HG03432 (cell line): ENCODE measurements at regions not wholly inside any gene's neighbourhood (a gene's known extent, or its start where the extent isn't known, plus 50 kb on each side); places are given as distances from the start of the nearest gene placed in this dataset.
"Not testable (repeated sequence)": the region's sequence is repeated elsewhere in the genome, so short reads cannot be mapped to it uniquely, and the experiment has no call there.

Source experiments
- ATAC-seq: cut with Tn5 transposase; IDR thresholded peaks from one replicate; pipeline ENCODE4 v1.9.1; 2021; ENCODE audit warnings: mild to moderate bottlenecking, moderate library complexity; ENCODE audit not compliant: unreplicated experiment

DNA sequence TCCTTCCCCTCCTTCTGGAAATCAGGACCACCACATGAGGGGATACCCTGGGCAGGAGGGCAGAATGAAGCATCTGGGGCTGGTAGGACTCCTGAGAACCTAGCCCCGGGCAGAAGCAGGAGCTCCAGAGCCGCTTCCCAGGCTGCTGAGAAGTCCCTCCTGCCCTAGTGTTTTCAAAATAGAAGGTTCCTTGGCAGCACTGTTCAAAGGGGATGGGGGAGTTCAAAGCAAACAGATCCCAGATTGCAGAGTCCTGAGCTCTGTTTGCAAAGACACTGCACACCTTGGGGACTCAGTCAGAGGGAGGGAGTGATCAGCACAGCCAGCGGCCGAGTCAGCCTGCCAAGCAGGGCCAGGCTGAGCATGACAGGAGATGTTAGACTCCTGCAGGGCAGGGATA, 177.8 kb downstream of the PTPRU start:
- no peak for ATAC-seq

DNA sequence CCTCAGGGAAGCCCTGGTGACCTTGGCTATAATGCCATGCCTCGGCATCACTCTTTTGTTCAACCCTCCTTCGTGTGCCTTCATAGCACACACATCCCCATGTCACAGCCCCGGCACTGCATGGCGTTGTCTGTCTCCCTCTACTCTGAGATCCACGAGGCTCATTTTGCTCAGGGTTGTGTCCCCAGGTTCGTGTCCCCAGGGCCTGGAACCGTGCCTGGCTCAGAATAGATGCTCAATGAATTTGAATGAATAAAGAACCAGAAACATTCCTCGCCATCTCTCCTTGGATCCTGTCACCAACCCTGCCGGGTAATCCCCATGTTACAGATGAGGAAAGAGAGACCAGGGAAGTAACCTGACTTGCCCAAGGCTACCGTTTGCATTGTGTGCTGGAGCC, 177.3 kb downstream of the PTPRU start:
- no peak for ATAC-seq

DNA sequence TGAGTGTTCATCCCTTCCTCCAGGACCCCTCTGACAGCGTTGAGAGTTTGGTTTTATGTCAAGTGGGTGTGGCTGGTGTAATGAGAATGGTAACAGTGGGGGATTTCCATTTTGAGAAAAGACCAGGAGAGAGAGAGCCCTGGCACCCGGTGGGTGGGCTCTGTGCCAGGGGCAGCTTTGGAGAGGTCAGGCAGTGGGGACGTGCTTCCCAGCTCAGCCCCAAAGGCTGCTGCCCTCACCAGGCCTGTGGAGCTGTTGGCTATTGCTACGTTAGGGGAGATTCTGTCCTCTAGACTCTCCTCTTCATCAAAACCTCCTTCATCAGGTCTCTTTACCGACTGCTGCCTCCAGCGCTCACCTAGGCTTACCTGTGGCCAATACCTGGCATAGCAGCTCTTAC, 176.3 kb downstream of the PTPRU start:
- ATAC-seq = no peak

DNA sequence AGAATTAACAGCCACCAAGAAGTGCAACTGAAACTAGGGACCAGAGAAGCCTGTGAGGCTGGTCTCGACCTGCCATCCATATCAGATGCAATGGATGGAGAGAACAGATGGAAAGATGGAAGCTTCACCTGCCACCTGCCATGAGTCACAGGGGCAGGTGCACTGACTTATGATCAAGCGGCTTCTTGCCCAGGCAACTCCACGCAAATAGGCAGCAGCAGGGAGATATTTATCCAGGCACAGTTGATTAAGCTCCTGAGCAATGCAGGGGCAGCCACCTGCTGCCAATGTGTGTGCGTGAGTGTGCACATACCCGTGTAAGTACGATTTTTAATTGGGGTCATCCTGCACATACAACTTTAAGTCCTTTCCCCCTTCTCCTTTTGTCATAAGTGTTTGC, 174.2 kb downstream of the PTPRU start:
- ATAC-seq = no peak

DNA sequence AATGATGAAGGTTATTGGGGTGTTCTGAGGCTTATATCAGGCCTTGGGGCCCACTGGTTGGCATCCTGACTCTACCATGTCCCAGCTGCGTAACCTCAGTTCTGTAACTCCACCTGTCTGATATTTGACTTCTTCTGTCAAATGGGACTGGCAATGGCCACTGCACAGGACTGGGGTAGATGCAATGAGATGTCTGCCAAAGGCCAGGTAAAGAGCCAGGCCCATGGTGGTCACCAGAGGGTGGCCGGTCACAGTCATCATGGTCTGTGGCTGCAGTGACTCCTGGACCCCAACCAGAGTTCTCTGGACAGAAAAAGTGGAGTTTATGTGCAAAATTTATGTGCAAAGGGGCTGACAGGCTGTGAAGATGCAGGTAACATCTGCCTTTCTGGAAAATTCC, 173.3 kb downstream of the PTPRU start:
- no peak for ATAC-seq

DNA sequence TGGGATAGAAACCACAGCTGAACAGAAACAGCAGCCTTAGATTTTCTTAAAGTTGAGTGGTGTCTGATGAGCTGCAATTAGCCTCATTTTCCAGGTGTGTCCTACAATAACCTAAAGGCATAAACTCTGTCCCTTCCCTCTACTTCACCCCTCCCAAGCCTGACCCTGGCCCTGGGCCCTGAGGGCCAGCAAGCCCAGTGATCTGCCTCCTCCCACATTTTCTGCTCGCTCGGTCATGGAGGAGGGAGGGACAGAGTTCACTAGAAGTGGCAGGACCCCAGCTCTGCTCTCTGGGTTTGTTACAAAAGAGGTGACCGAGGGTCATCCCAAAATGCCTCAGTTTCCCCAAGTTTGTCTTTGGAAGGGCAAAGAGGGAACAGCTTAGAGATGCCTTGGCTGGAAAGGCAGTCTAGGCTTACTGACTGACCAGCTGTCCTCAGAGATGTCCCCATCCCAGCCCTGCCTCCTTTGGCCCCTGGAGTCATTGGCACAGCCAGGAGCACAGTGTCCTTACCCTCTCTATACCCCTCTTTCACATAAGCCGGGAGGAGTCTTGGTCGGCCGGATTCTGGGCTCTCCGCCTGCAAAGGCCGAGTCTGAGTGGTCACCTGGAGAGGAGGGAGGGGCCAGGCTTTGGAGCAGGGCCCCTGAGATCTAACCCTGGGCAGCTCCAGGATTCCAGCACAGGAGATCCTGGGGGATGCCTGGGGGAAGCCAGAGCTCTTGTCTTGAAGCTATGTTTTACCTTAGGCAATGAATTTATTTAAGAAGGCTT, 172.7 kb downstream of the PTPRU start:
- no peak for ATAC-seq

DNA sequence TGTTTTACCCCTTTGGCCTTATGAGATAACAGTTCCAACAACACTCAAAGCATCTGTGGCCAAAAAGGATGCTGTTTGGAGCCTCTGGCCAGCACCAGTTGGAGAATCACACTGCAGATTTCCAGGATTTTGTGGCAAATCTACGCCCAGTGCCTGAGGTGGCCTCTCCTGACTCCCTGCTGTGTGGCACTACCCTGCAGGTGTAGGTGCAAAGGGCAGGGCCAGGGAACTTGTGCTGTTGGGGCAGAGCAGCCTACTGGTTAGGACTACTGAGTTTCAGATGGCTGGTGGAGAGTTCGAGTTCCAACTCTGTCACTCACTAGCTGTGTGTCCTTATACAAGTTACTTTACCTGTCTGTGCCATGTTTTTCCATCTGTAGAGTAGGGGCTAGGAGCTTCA, 170.5 kb downstream of the PTPRU start:
- ATAC-seq = no peak

DNA sequence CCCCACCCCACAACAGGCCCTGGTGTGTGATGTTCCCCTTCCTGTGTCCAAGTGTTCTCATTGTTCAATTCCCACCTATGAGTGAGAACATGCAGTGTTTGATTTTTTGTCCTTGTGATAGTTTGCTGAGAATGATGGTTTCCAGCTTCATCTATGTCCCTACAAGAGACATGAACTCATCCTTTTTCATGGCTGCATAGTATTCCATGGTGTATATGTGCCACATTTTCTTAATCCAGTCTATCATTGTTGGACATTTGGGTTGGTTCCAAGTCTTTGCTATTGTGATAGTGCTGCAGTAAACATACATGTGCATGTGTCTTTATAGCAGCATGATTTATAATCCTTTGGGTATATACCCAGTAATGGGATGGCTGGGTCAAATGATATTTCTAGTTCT, 163.9 kb downstream of the PTPRU start:
- ATAC-seq = not testable (repeated sequence)

DNA sequence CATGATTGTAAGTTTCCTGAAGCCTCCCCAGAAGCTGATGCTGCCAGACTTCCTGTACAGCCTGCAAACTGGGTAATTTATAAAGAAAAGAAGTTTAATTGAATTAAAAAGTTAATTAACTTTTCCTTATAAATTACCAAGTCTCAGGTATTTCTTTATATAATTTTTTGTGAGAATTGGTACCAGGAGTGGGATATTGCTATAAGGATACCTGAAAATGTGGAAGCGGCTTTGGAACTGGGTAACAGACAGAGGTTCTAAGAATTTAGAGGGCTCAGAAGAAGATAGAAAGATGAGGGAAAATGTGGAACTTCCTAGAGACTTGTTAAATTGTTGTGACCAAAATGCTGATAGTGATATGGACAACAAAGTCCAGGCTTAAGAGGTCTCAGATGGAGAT, 163.1 kb downstream of the PTPRU start:
- no peak for ATAC-seq

DNA sequence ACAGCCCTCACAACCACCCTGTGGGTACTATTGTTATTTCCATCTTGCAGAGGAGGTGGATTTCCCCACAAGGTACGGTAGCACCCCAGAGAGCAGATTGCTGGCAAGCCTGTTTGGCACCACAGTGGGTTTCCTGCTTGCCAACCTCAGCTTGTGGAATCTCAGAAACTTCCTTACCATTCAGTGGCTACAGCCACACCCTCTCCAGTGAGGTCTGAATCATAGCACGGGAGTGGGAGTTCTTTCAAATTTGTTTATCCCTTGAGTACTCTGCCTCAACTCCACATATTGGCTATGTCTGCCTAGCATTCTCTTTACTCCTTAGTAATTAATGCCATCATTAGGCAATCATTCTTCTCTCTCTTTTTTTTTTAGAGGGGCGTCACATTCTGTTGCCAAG, 162.1 kb downstream of the PTPRU start:
- no peak for ATAC-seq

DNA sequence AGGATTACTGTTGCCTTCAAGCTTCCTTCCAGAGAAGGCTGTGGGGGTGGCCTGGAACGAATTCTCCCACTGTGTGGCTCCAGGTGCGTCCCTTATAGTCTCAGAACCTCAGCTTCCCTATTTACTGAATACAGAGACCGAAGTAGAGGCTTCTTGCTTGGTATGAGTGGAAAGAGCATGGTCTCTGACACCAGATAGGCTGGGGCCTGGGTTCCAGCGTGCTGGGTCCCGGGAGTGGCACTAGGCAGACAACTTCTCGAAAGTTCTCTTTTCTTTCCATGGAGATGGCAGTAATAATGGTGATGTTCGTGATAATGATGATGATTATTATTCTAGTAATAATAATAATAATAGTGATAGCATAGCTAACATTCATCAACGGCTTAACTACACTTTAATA, 161.7 kb downstream of the PTPRU start:
- ATAC-seq = no peak

DNA sequence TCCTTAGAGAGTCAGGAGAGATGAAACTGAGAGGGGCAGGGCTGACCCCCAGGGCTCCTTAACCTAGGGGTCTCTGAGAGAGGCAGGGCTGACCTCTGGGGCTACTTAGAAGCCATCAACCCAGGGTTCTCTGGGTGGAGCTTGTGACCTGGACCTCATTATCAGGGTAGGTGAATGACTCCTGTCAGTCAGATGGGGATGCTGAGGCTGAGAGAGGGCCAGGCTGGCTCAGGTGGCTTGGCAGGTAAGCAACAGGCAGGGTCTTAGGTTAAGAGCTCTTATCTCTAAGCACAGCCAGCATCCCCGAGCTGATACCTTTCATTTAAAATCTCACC, 160.9 kb downstream of the PTPRU start:
- no peak for ATAC-seq

DNA sequence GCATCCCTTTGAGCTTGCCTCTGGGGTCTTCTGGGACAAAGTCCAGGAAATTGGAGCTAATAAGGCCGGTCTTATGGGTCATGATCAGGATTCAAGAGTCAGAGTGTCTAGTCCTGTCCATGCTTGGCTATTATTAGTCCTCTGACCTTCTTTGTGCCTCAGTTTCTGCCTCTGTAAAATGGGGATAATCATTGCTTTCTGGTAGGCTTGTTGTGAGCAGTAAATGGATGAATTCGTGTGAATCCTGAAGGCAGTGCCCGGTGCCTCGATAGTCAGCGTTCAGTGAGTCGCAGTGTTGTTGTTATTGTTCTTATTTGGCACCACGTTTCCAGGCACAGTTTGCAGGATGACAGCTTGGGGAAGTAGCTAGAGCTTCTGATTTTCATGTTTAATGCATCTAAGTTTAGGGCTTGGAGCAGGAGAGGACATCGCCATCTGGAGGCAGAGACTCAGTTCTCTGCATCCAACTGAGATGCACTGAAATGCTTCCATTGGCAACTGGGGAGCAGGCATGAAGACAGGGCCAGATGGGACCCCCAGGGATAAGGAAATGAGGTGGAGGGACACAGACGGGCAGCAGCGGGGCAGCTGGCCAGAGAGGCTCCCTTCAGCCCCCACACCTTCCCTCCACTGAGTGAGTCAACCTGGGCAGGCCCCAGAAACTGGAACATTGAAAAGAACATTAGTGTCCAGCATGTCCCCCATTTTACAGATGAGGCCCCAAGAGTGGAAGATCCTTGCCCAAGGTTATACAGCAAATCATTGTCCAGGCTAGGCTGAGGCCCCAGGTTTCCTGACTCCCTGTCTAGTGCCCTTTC, 160.3 kb downstream of the PTPRU start:
- ATAC-seq = no peak

DNA sequence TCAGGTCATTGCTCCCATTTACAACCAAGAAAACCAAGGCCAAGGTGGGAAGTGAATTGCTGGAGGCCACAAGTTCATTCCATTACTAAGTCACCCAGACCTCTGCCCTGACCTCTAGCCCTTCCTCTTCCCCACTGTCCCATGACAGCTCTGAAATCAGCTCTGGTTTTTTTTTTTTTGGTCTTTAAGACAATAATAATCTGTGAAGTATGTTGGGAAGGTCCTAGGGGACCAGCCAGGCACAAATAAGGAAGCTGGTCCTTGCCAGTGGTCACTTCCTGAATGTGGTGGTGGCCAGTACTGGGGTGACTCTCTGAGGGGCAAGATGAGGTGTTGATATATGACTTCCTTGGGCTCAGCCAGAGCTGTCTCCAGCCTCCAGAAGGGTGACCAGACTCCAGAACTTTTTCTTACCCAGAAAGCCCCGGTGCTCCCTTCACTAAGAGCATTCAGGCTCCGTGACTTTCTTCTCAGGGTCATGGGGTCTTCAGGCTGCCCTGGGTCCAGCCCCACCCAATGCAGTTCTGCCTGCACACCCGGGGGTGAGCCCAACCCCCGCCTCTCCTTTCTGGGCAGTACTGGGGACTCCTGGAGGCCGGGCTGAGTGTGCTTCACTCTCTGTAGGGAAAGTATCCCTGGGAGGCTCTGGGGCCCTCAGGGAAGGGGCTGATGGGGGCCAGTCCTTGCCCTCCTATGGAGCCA, 159.6 kb downstream of the PTPRU start:
- ATAC-seq = no peak

DNA sequence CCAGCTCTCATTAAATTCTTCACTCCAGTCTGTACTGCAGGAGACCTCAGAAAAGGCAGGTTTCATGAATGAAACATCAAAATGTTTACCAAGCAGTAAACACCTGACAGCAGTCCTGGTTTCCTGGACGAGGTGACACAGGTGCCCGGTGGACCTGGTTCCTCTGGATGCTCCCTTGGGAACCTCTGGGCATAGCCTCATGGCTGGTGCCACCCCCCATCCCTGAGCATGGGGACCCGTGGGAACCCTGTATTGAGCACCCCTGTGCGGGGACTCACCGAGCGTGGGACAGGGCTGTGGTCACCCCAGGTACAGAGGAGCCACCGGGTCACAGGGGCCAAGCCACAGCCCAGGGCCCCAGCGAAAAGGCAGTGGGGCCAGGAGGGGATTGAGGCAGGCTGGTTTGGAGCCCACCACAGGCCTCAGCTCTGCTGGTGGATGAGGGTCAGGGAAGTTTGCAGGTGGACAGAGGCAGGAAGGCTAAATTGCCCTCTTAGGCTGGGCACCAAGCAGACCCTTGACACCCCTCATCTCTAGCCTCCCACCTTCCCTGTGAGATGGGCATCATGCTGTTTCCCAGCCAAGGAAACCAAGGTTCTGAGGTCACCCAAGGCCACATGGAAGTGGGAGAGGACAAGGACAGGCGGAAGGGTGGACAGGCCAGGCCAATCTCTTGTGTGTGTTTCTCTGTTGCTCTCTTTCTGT, 158.4 kb downstream of the PTPRU start:
- ATAC-seq = no peak

DNA sequence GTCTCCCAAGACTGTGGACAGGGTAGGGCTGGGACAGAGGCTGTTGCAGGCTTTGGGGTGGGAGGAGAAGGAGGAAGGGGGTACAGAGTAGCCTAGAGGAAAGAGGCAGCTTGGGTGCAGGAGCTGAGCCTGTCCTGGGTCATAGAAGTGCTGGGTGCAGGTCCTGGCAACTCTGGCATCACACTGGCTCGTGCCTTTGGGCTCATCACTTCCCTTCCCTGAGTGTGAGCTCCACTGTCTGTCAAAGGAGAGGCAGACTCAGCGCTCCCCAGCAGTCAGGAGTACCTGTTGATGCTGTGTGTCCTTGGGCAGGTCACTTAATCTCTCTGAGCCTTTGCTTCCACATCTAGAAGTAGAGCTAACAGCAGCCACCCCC, 157.1 kb downstream of the PTPRU start:
- no peak for ATAC-seq

DNA sequence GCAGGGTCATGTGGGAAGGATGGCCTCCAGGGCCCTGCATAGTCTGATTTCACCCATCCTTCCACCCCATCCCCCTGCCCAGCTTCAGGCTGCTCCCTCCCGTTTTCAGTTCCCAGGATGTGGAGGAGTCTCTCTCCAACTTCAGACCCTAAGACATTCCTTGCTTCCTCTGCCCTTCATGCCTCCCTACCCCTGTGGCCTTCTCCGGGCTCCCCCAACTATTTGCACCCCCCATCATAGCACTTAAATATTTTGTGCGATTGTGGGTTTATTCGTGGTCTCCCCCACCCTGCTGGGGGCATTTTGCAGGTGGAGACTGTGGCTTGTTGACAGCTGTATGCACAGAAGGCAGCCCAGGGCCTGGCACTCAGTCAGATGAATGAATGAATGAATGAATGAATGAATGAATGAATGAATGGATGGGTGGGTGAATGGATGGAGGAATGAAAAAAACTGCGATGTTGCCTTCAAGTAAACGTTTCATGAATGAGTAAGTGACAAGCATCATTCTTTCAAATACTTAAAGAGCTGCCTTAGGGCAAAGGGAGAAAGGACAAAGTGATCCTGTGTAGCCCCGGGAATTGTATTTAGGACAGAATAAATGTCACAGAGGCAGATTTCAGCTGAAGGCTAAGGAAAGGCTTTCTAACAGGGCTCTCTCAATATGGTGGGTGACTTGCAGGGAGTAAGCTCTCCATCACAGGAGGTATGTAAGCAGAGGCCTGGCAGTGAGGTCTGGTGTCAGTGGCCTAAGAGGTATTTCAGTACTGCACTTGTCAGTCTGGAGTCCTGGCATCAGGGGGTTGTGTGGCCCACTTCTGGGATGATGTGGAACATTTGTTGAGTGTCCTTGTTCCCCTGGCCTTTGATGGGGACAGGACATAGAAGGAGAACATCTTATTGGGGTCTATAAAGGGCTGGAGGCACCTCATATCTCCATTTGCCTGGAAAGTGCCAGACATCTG, 156.4 kb downstream of the PTPRU start:
- ATAC-seq = no peak

DNA sequence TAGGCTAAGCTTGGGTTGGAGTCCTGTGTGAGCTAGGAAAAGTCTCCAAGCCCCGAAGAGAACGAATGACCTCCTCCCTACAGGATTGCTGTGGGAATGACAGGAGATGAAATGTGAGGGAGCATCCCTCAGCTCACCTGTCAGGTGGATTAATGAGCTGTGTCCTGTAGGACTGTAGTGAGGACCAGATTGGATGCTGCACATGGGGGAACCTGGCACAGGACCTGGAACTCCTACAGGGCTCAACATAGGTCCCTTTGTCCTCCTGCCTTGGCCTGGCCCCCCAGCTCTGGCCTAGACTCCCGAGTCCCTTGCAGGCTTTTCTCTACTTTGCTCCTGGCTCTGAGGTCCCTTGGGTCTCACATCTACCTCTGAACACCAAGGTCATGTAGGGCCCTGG, 155.7 kb downstream of the PTPRU start:
- ATAC-seq = no peak

DNA sequence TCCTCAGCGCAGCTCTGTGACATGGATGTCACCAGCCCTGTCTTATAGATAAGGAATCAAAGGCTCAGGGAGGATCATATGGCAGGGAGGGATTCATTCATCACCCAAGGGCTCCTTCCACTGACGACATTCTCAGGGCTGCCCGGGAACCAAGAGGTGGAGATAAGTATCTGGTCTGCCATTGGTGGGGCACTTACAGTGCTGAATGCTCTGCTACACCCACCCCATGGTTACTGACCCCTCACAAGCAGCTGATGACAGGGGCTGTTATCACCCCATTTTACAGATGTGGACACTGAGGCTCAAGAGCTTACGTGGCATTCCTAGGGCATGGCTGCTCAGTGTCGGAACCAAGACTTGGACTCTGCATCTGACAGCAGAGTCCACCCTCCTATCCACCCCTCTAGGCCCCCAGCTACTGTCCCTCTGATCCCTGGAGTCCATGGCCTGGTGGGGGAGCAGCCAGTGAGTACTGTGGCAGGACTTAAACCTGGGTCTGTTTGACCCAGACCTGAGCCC, 155.1 kb downstream of the PTPRU start:
- ATAC-seq = no peak
